Uterus (tissue), 2 donors: ENCODE measurements at regions not wholly inside any gene's neighbourhood (a gene's known extent, or its start where the extent isn't known, plus 50 kb on each side); places are given as distances from the start of the nearest gene placed in this dataset.

Experiments used
- CTCF ChIP-seq, 4 experiments: fragments of 200-600 bp in 2 of 4; fragments of 450-650 bp in 2 of 4; sonication (generic) in 2 of 4; IDR thresholded peaks; one replicate each; pipeline ENCODE4 v1.5.1; 2016 to 2019; ENCODE audit warnings: antibody characterized with exemption in 4 of 4, mild to moderate bottlenecking in 2 of 4, moderate library complexity in 1 of 4
- POLR2A ChIP-seq, 2 donors: fragments of 450-650 bp; IDR thresholded peaks; one replicate each; pipeline ENCODE4 v1.6.1; 2016; ENCODE audit warnings: antibody characterized with exemption in 2 of 2, mild to moderate bottlenecking in 1 of 2, moderate library complexity in 1 of 2

GRCh38 chr3:55339819-55340218, 147.3 kb downstream of the WNT5A start:
- TF ChIP-seq CTCF (IDR thresholded peaks at IDR 0.05) (no peak), POLR2A (IDR thresholded peaks at IDR 0.05) (no peak)
